Liver (tissue), 3 donors: ENCODE measurements at regions not wholly inside any gene's neighbourhood (a gene's known extent, or its start where the extent isn't known, plus 50 kb on each side); places are given as distances from the start of the nearest gene placed in this dataset.

Source experiments
- ATF3 ChIP-seq: IDR thresholded peaks from 2 replicates; pipeline ENCODE4 v1.6.1; 2016; ENCODE audit warnings: antibody characterized with exemption
- CTCF ChIP-seq: fragments of 150-350 bp; IDR thresholded peaks from 2 replicates; pipeline ENCODE4 v1.5.1; 2017; ENCODE audit warnings: improper control_type of control experiment, low read depth, low read length; ENCODE audit not compliant: missing input control
- FOXA2 ChIP-seq: IDR thresholded peaks from 2 replicates; pipeline ENCODE4 v1.6.1; 2016; ENCODE audit warnings: antibody characterized with exemption
- REST ChIP-seq: IDR thresholded peaks from 2 replicates; pipeline ENCODE4 v1.6.1; 2016; ENCODE audit warnings: antibody characterized with exemption, mild to moderate bottlenecking
- RXRA ChIP-seq, 2 donors: IDR thresholded peaks; 2 replicates each; pipeline ENCODE4 v1.6.1; 2017 to 2018; ENCODE audit warnings: antibody characterized with exemption in 2 of 2, mild to moderate bottlenecking in 1 of 2
- YY1 ChIP-seq: IDR thresholded peaks from 2 replicates; pipeline ENCODE4 v1.6.1; 2016; ENCODE audit warnings: antibody characterized with exemption, mild to moderate bottlenecking
- donor health status: healthy.
- donor health status: healthy.

GRCh38 chr16:8258523-8258922, 331.8 kb downstream of the TMEM114 start:
- no peak for TF ChIP-seq ATF3
- no peak for TF ChIP-seq CTCF
- no peak for TF ChIP-seq YY1
- no peak for TF ChIP-seq REST
- no peak for TF ChIP-seq FOXA2
- no peak for TF ChIP-seq RXRA (IDR thresholded peaks at IDR 0.05)
